NB4 (cell line): ENCODE measurements at regions not wholly inside any gene's neighbourhood (a gene's known extent, or its start where the extent isn't known, plus 50 kb on each side); places are given as distances from the start of the nearest gene placed in this dataset.

Experiments used
- CTCF ChIP-seq: IDR thresholded peaks from one replicate; pipeline ENCODE4 v1.5.1; 2012; ENCODE audit warnings: low read depth, low read length
- MYC ChIP-seq: IDR thresholded peaks from 2 replicates; pipeline ENCODE4 v1.6.1; 2011; ENCODE audit warnings: low read depth, low read length
- POLR2A ChIP-seq: IDR thresholded peaks from 2 replicates; pipeline ENCODE4 v1.6.1; 2011; ENCODE audit warnings: mild to moderate bottlenecking; ENCODE audit not compliant: insufficient read length; ENCODE audit errors: extremely low read depth

- no peak for TF ChIP-seq CTCF
- no peak for TF ChIP-seq POLR2A
- TF ChIP-seq MYC, result no peak
Measured at GRCh38 chr1:233725423-233725822, 111.5 kb downstream of the KCNK1 start.
